C4-2B (cell line): ENCODE measurements at regions not wholly inside any gene's neighbourhood (a gene's known extent, or its start where the extent isn't known, plus 50 kb on each side); places are given as distances from the start of the nearest gene placed in this dataset.

Experiments
- H3K27ac ChIP-seq: fragments of 450-650 bp; 2 replicates; pipeline ENCODE4 v1.5.1; 2017
- ZFX ChIP-seq: fragments of 450-650 bp; IDR thresholded peaks from 2 replicates; pipeline ENCODE4 v1.6.1; 2017
- TF ChIP-seq, protein P1 (sequence below): fragments of 450-650 bp; conservative IDR thresholded peaks from 2 replicates; pipeline ENCODE4 v1.5.1; 2017; ENCODE audit warnings: mild to moderate bottlenecking

DNA sequence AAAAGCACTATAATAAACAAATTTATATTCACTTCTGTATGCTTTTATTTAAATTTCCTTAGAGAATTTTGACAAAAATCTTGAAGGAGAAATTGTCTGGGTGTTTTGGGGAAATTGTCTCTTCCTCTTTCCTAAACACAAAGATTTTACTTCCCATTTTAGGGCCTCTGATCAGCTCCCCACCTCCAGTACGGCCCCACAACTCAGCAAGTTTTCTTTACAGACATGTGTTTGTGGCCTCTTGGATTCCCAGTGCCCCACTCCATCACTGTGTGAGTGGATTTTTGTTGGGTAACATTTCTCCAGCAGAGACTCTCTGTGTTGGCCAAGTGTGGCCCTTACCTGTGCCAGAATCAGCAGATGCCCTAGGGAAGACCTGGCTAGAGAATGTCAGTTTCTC, 182.8 kb upstream of the CDC14C start:
- no peak for TF ChIP-seq ZFX
- TF ChIP-seq, protein P1, sequence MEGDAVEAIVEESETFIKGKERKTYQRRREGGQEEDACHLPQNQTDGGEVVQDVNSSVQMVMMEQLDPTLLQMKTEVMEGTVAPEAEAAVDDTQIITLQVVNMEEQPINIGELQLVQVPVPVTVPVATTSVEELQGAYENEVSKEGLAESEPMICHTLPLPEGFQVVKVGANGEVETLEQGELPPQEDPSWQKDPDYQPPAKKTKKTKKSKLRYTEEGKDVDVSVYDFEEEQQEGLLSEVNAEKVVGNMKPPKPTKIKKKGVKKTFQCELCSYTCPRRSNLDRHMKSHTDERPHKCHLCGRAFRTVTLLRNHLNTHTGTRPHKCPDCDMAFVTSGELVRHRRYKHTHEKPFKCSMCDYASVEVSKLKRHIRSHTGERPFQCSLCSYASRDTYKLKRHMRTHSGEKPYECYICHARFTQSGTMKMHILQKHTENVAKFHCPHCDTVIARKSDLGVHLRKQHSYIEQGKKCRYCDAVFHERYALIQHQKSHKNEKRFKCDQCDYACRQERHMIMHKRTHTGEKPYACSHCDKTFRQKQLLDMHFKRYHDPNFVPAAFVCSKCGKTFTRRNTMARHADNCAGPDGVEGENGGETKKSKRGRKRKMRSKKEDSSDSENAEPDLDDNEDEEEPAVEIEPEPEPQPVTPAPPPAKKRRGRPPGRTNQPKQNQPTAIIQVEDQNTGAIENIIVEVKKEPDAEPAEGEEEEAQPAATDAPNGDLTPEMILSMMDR: no peak
- no peak overlapping the region for H3K27ac ChIP-seq

DNA sequence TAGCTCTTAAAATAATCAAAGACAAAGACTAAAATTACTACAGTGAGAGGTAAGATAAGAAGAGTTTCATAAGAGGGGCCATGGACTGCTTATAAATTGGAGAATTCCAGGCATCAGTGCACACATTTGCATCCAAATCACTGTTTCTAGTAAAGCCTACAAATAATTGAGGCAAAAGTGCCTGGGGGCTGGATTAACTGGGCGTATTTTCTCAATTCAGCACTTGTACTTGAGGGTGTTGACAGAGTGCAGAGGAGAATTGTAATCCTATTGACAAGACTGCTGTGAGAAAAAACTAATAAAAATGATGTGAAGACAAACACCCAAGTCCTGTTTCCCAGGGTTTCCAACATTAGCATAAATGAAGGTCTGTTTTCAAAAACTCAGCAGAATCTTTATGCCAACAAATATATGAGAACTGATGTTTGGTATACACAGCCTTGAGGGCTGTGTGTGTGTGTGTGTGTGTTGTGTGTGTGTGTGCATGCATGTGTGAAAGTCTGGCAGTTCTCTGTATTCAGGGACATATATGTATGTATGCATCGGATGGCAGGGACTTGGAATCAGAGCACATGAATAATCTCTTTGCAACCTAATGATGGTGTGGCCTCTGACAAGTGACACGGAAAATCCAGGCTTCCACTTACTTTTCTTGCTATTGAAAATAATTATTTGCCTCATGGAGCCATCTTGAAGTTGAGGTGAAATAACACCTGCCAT, 182.1 kb upstream of the CDC14C start:
- TF ChIP-seq, protein P1: no peak
- TF ChIP-seq ZFX: no peak
- no peak overlapping the region for H3K27ac ChIP-seq

DNA sequence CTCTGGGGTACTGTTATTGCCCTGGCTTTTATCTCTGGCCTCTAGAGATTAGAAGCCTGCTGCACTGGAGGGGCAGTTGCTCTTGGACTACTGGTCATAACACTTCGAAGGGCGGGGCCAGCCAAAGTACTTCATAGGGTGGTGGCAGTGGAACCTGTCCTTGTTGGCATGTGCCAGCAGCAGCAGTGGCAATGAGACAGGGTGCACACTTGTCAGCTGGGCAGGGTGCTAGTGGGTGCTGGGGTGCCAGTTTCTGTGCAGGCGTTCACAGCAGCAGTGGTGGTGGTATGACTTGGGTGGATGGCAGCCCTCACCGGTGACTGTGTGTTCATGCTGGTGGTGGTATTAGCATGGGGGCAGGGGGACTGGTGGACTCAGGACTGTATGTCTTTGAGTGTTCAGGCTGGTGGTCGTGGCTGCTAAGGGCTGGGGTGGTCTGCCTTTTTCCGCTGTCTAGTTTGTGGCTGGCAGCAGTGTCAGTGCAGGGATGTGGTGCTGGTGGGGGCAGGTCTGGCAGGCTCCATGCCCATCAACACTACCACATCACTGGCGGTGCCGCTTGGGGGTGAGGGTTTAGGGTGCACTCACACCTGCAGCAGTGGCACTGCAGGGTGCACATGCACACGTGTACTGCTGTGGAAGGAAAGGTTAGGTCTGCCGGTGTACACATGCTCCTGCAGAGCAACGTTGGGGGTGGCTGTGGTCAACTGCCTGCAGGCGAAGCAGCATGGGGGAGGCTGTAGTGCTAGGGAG, 176.1 kb upstream of the CDC14C start:
- no peak overlapping the region for H3K27ac ChIP-seq
- no peak for TF ChIP-seq ZFX
- TF ChIP-seq, protein P1: no peak

DNA sequence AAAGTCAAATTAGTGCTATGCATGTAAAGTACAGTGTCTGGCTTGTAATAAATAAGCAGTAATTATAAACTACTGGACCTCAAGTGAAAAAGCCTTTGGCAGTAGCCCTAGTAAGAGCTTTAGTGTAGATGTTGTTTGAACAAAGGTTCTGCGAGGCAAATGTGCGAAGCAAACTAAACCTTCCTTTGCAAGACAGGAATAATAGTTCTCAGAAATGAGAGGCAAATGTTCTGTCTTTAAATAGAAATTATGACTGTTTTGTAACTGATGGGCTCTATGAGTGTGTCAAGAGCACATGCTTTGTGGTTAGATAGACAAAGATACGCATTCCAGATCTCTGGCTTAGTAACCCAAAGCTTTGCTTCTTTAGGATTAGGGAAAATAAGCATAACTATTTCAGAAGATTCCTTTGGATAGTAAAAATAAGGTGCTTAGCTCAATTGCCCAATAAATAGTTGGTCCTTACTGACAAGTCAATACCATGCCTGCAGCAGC, 169.2 kb upstream of the CDC14C start:
- H3K27ac ChIP-seq: no peak overlapping the region
- TF ChIP-seq, protein P1: no peak
- TF ChIP-seq ZFX: no peak

DNA sequence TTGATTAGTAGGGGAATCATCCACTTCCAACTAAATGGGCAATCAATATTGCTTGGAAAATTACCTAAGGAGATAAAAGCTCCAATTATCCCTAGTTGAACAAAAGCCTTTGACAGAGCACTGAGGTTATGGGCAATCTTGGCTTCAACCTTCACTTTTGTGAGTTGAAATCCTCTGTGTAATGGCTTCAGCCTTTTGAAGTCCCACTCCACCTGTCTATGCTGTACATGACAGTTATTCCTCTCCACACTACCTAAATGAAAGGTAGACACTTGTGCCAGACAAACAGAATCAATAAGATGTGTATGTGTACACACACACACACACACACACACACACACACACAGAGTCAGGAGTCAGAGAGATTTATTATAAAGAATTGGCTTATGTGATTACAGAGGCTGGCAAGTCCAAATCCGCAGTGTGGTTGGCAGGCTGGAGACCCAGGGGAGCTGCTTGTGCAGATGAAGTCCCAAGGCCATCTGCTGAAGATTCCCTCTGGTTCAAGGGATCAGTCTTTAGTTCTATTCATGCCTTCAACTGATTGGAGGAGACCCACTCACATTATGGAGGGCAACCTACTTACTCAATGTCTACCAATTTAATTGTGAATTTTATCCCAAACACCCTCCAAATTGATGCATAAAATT, 164.8 kb upstream of the CDC14C start:
- H3K27ac ChIP-seq: no peak overlapping the region
- TF ChIP-seq, protein P1: no peak
- no peak for TF ChIP-seq ZFX

DNA sequence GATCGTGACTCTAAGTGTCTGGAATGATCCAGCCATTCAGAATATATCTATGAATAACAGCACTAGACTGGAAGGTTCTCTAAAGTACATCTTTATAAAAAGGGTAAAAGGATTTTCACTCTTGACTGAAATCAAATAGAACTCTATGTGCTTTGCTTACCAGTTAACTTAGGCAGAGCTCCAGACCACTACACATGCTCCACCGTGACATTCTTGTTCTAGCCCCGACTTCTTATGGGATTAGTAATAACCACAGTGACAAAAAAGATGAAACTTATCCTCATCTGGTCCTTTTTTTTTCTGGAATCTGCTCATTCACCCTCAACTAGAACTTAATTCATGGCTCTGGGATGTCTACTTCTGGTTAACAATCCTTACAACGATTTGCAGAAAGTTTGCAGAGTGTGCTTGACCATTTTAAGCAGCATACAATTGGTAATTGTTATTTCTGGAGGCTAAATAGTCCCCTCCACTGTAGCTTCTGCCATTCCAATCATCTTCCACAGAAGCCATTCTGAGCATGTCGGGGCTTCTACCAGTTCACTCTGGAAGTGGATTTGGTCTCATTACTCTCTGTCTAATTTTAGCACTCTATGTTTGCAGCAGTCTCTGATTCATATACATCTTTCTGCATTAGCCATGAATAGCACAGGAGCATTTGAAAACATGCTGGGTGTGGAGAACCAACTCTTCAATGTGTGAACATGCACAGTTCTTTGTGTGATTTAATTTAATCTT, 163.7 kb upstream of the CDC14C start:
- TF ChIP-seq, protein P1: no peak
- TF ChIP-seq ZFX: no peak
- no peak overlapping the region for H3K27ac ChIP-seq
